HG03521 (cell line): ENCODE measurements at regions not wholly inside any gene's neighbourhood (a gene's known extent, or its start where the extent isn't known, plus 50 kb on each side); places are given as distances from the start of the nearest gene placed in this dataset.

Experiments
- ATAC-seq: cut with Tn5 transposase; IDR thresholded peaks from one replicate; pipeline ENCODE4 v1.9.1; 2021; ENCODE audit warnings: mild to moderate bottlenecking, moderate library complexity; ENCODE audit not compliant: unreplicated experiment

- ATAC-seq, result no peak
These were observed 247.5 kb downstream of the SAMD5 start for GRCh38 chr6:147755999-147756398.

- ATAC-seq, result no peak
These were observed 248.4 kb downstream of the SAMD5 start for GRCh38 chr6:147756891-147757290.

GRCh38 chr6:147757291-147757690 is 248.8 kb downstream of the SAMD5 start:
- ATAC-seq, result no peak

GRCh38 chr6:147758303-147758702 is 249.8 kb downstream of the SAMD5 start:
- ATAC-seq, result no peak

GRCh38 chr6:147759093-147759492 is 250.6 kb downstream of the SAMD5 start:
- no peak for ATAC-seq

GRCh38 chr6:147759536-147759935 is 251.0 kb downstream of the SAMD5 start:
- no peak for ATAC-seq

- ATAC-seq, result no peak
These were observed 257.1 kb downstream of the SAMD5 start for GRCh38 chr6:147765541-147765940.

GRCh38 chr6:147768969-147769368 is 260.5 kb downstream of the SAMD5 start:
- no peak for ATAC-seq

- ATAC-seq, result no peak
These were observed 261.1 kb downstream of the SAMD5 start for GRCh38 chr6:147769496-147770087.

- no peak for ATAC-seq
These were observed 261.7 kb downstream of the SAMD5 start for GRCh38 chr6:147770221-147770620.

GRCh38 chr6:147772724-147773123 is 264.2 kb downstream of the SAMD5 start:
- no peak for ATAC-seq

GRCh38 chr6:147774856-147775255 is 266.4 kb downstream of the SAMD5 start:
- no peak for ATAC-seq

GRCh38 chr6:147776631-147777213 is 268.2 kb downstream of the SAMD5 start:
- no peak for ATAC-seq

- no peak for ATAC-seq
These were observed 271.1 kb downstream of the SAMD5 start for GRCh38 chr6:147779624-147780023.

- ATAC-seq, result no peak
These were observed 273.8 kb downstream of the SAMD5 start for GRCh38 chr6:147782302-147782701.

- ATAC-seq, result no peak
These were observed 275.9 kb downstream of the SAMD5 start for GRCh38 chr6:147784371-147784770.

- ATAC-seq, result no peak
These were observed 278.9 kb downstream of the SAMD5 start for GRCh38 chr6:147787417-147787816.

GRCh38 chr6:147789430-147789947 is 281.0 kb downstream of the SAMD5 start:
- no peak for ATAC-seq

- no peak for ATAC-seq
These were observed 285.6 kb downstream of the SAMD5 start for GRCh38 chr6:147793871-147794643.

GRCh38 chr6:147802459-147802858 is 294.0 kb downstream of the SAMD5 start:
- no peak for ATAC-seq

GRCh38 chr6:147805155-147805554 is 296.7 kb downstream of the SAMD5 start:
- no peak for ATAC-seq

- ATAC-seq, result no peak
These were observed 298.2 kb downstream of the SAMD5 start for GRCh38 chr6:147806697-147807096.
